Right renal pelvis (tissue), 4 donors: ENCODE measurements at regions not wholly inside any gene's neighbourhood (a gene's known extent, or its start where the extent isn't known, plus 50 kb on each side); places are given as distances from the start of the nearest gene placed in this dataset.

Source experiments
- DNase-seq, 4 donors: peaks; one replicate each; pipeline ENCODE4 v3.0.0-alpha.2; 2013; ENCODE audit warnings: low read depth in 4 of 4, low spot score in 3 of 4, missing footprints in 1 of 4

DNA sequence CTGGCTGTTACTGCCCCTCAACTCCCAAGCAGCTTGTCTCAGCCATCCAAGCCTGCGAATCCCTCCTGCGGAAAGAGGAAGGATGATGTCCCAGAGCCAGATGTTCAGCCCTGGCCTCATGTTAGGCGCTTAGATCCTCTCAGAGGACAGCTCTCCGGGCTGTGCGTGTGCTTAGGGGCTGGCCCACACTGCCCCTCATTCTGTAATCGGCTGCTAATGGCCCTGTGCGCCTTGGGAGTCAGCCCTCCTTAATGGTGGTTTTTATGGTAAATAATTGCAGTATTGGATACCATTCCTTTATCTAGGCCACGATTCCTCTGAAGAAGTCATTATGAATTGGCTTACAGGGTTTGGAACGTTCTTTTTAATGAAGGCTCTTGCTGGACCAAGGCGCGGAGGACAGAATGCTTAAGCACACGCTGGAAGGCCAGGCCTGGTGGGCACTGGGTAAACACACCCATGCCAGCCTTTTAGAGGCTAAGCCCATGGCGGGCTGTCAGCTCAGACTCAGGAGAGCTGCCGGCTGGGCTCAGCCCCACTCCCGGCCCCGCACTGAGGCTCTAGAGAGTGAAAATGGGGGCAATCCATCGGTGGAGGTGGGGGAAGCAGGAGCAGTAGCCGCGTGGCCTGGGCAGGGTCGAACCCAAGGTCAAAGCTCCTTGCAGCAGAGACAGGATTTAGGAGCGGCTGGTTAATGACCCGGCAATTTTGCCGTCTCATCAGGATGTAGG is 1157.5 kb downstream of the BRD1 start:
- DNase-seq = no peak

DNA sequence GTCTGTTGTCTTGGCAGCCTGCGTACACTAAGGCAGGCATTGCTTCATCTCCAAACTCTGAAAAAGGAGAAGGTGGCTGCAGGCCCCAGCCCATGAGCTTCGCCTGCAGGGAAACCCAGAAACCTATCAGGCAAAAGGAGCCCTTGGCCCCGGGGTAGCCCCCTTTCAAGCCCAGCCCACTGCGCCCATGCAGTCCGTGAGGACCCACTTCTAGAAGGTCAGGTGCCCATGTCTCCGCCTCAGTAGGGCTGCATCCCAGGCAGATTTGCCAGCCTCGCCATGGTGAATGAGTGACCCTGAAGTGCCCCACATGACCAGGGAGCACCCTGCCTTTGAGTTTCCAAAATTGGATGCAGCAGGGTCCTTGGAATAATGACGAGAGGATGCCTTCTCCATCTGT is 1158.4 kb downstream of the BRD1 start:
- DNase-seq = no peak

DNA sequence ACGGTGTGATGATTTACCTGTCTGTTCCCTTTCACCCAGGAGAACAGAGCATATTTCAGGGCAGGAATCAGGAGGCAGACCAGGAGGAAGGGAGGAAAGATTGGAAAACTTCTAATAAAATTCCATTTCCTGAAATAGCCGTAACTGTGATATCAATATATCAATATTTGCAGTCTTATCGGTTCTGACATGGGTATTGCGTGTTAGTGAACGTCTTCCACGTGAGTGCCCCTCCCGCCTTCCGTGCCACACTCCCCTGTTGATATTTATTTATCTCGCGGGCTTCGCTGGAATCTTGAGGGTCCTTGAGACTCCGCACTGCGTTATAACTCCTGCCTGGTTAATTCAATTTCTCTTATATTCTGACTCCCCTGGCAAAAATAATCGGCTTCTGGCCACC is 1160.4 kb downstream of the BRD1 start:
- DNase-seq = no peak

DNA sequence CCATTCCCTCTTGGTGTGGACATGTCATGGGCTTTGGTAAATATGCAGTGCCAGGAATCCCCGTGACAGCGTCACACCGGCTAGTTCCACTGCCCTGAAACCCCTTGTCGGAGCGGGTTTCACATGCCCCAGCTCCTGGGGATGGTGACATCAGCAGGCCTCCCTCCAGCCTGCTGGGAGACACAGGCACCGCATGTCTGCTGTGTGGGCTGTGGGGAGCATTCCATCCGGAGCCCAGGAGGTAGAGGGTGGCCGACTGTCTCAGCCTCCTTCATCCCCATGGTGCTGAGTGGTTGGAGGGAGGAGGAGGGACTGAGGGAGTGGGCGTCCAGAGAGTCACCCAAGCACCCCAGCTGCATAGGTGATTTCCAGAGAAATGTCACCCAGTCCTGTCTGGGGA is 1161.1 kb downstream of the BRD1 start:
- DNase-seq = no peak

DNA sequence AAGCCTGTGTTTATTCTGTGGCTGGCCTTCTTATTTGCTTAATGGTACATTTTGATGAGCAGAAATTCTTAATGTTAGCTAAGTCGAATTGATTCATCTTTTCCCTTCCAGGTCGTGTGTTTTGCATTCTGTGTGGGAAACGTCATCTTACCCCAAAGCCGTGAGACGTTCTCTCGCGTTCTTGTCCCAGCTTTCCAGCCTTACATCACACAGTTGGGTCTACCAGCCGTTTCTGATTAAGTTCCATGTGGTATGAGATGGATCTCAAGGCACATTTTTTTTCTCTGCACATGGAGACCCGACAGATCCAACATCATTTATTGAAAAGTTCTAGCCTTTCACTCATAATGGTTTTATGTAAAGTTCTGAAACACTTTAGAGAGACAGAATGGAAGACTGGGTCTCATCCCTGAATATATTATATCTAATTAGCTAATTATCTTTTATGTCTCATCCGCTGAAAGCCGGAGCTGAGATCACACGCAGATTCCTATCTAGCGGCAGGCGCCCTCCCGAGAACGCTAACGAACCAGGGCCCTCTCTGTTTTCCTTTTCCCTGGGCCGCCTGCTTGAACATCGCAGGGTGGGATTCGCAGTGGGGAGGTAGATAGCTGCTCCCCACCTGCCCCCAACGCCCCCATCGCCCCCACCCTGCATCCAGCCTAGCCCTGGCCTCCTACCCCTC is 1162.2 kb downstream of the BRD1 start:
- no peak for DNase-seq

DNA sequence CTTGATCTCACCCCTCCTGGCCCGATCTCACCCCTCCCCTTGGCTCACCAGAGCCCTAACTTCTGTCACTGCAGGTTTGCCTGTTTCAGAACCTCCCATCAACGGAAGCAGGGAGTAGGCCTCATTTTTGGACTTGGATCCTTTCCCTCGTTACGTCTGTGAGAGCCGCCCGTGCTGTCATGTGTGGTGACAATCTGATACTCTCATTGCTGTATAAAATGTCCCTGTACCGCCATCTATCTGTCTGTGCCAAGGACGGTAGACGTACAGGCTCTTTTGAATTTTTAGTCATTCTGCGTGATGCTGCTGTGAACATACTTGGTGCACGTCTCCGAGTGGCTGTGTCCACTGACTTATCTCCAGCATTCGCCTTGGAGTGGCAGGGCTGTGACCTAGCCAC is 1163.1 kb downstream of the BRD1 start:
- no peak for DNase-seq

DNA sequence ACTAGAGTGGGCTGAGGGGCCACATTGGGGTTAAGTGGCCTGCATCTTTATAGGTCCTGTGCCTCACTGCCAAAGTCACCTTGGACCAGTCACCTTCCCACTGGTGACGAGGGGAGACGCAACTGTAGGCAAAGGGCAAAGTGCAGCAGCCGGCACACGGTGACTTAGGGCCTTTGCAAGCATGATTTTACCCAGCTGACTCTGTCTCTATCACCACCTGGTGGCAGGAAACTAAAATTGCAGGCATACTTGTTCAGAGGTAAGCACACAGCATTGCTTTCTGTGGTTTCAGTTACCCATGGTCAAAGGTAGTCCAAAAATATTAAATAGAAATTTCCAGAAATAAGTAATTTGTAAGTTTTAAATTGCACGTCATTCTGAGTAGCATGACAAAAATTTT is 1164.4 kb downstream of the BRD1 start:
- DNase-seq = no peak

DNA sequence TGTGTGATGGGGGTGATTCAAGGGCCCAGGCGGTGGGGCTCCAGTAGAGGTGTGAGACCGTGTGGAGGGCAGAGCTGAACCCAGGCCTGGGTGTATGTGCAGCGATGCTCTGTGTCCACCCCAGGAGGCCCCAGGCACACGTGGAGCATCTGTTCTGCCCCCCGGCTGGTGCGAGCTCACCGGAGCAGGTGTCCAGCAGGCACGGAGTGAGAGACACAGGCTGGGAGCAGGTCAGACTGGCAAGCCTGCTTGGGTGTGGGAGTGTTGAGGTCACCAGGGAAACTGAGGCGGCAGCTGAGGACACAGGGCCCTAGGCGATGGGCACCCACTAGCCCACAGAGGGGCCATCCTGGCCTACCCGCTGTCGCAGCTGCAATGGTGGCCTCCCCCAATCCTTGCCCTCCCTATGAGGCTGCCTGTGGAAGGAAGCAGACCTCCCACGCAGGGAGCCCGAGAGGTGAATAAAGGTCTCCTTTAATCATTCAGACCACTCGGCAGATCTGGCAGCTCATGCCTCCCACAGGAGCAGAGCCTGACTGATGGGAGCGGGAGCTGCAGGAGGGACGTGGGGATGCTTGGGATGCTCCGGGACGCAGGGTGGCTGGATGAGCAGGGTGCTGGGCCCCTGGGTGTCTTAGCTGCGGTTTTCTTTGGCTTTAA is 1165.1 kb downstream of the BRD1 start:
- DNase-seq = no peak

DNA sequence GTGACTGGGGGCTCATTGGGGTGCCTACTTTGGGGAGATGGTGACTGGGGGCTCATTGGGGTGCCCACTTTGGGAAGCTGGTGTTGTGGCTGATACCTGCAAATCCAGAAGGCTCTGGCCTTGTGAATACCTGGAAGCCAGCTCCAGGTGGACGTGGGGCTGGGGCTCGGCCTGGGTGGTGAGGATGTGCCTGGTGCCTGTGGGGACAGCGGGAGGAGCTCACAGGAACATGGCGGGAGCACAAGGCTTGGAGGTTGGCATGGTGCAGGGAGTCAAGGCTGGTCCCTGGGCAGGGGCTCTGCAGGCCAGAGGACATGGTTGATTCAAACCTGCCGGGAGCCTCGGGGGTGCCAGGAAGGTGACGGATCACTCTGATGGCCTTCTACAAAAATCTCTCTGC is 1165.7 kb downstream of the BRD1 start:
- DNase-seq = no peak

DNA sequence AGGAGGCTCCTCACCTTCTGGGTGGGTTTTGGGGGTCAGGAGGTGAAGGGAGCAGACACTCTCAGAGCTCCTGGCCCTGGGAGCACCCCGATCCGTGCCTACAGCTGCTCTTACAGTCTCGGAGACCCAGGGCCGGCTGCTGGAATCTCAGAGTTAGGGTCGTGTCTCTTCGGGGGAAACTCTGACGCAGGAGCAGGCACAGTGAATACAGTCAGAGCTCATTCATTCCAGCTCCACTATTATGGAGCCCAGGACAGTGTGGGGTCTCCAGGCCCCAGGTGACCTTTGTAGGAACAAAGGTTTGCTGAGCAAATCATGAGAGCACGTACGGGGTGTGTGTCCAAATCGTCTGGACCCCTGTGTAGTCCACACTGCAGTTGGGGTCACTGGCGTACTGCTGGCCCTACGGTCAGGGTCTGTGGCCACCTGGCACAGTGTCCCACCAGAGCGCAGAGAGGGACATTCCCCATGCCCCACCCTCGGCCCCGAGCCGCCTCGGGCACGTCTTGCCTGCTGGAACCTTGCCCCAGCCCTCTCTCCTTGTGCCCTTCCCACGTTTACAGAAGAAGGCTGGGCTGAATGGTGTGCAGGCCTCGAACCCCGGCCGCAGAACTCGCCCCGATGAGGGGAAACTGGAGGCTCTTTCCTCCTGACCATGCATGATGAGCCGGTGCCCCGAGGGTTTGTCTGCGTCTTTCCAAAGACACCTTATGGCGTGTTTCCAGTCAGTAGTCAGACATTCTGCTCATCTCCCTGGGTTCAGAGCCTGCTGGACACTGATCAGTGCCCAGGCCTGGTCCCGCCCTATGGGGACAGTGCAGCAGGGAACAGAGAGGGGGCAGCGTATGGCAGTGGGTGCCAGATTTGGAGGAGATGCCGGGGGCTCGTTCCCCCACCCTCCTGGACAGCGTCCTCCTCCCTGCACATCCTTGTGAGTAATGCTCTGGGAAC is 1166.6 kb downstream of the BRD1 start:
- DNase-seq = no peak

DNA sequence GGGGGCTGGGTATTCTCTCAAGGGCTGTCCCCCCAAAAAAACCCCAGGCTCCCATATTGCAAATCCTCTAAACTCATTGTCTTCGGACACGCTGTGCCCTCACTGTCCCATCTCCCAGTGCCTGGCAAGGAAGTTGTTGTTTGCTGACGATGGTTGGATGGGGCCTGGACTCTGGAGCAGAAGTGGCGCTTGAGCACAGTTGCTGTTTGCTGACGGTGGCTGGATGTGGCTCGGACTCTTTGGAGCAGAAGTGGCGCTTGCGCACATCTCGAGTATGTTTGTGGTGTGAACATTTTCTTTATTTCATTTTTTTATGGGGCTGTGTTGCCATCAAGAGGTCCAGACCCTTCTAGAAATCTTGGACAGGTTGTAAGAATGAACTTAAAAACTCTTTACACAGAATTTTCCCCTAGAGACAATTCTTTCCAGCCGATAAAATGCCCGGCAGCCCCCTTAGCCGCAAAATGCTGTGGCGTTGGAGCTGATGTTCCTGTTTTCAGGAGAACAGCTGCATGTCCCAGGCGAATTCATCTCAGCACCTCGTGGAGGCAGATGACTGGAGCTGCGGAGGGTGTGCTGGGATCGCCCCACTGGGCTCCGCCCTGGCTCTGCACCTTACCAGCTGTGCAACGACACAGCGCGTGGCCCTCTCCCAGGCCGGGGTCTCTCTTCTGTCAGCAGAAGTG is 1167.4 kb downstream of the BRD1 start:
- no peak for DNase-seq

DNA sequence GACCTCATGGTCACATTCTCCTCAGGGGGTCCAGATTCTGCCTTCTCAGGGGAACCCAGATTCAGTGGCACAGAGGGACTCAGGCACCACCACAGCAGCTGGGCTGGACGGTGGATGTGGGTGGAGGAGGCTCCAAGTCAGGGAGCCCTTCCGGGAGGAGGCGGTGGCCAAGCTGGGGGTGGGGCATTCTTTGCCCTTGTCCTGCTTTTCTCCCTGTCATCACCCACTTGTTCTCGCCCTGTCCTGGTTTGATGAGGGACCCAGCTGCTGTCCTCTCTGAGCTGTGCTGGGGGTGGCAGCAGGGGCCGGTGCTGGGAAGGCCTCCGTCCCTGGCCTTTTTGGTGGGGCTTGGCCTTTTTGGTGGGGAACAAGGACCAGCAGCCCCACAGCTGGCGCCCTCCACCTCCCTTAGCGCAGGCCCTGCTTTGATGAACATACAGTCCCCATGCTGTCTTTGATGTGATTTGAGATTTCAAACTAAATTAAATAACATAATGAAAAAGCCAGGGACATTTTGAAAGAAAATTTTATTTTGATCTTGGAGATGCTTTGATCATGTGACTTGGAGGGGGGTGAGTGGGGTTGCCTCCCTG is 1168.2 kb downstream of the BRD1 start:
- no peak for DNase-seq

DNA sequence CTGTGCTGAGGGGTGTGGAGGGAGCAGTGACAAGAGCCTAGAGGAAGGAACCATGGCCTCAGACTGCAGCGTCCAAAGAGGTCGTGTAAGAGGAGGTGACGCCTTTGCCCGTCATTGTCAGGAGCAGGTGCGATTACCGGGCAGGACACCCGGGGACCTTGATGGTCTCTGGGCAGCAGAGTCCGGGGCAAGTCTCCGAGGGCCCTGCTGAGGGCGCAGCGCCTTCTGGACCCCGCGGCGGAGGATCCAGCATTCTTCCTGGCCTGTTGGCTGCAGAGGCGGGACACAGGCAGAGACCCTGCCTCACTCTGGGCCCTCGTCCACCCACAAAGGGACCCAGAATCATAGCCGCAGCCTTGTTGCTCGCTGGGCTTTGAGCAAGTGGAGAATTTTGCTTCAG is 1168.8 kb downstream of the BRD1 start:
- DNase-seq = no peak

DNA sequence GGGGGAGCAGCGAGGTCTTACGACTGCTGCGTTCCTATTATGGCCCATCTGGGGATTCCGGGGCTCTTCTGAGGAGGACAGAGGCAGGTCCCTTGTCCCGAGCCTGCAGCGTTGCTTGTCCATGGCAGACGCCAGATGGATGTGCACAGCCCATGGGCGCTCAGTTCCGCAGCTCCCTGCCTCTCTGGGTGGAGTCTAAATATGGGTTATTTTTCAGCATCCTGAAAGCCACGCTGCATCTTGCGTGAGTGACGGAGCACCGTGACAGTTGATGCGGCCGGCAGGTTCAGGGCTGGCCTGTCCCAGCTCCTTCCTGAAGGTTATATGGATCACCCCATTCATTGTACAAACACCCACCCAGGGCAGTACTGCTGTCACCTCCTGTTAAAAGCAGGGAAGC is 1169.4 kb downstream of the BRD1 start:
- no peak for DNase-seq

DNA sequence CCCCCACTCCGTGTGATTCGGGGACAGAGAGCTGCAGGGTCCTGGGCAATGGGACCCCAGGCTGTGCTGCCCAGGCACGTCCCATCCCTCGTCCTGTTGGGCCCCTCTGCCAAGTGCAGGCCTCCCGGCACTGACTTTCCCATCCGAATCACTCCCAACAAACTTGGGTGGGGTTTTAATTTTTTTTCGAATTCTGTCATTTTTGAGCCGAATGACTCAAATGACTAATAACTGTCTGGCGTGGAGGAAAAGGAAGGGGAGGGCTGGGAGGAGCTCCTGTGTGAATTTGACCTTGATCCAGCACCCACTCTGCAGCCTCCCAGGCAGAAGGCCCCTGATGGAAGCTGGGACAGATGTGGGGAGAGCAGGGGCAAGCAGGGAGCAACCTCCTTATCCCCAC is 1173.2 kb downstream of the BRD1 start:
- DNase-seq = no peak

DNA sequence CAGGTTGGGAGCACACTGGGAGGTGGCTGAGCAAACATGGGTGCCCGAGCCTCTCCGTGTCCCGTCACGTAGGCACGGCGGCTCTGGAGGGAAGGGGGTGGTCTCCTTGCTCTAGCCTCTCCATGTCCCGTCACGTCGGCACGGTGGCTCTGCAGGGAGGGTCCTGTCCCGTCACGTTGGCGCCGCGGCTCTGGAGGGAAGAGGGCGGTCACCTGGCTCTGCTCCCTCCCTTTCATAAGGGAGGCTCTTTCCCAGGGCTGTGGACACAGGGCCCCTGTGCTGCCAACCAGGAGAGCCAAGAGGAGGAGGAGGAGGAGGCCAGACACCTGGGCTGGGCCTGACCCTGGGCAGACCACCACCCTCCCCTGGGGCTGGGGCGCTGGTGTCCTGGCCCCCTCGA is 1173.7 kb downstream of the BRD1 start:
- no peak for DNase-seq

DNA sequence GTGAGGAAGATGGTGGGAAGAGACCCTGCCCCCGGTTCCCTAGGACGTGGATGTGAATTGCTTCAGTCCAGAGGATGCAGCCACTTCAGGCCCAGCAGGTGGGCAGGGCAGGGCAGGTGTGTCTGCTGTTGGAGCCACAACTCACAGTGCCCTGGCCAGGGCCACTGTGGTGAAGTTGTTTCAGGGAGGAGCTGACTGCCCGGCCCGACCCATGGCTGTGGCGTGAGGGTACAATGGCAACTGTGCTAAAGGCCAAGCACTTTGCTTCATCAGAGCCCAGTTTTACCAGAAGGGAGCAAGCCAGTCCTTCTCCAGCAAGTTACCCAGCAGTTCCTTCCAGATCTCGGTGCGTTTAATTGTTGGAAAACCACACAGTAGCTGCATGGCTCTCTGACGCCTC is 1174.4 kb downstream of the BRD1 start:
- no peak for DNase-seq

DNA sequence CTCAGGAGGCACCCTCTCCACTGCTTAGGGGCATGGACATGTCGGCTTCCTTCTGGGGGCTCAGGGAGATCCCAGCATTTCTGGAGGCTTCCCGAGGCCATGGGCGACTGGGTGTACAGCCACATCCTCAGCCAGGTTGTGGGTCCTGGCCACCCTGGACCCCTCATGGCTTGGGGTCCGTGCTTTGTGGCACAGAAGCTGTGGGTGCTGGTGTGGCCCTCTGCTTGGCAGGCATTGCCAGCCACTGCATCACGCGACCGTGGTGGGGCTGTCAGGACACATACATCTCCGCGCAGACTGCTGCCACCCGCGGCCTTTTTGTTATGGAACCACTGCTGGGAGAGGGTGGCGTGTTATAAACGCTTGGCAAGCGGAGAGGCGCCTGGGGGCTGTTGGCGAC is 1174.9 kb downstream of the BRD1 start:
- no peak for DNase-seq

DNA sequence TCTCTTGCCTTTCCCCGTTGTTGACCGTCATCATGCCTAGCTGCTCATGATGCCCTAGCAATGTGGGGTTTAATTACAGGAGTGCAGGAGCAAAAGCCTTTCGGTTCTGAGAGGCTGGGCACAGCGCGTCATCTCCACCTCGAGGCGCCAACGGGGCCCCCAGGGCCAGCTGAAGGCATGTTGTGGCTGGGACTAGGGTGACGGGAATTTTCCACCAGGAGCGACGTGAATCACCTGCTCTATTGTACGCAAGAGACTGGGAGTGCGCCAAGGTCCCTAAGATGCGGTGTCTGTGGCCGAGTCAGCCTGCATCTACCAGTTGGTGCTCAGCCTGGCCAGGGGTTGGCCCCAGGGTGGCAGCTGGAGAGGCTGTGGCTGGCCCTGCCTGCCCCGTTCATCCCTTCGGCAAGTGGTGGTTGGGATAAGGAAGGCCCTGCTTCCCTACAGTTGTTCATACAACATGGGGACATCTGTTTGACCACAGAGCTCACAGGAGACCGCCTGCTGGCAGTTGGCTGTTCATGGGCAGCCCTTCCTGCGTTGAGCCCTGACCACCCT is 1175.6 kb downstream of the BRD1 start:
- DNase-seq = no peak
